ENCODE measurements at regions not wholly inside any gene's neighbourhood (a gene's known extent, or its start where the extent isn't known, plus 50 kb on each side); places are given as distances from the start of the nearest gene placed in this dataset.

GRCh38 chr12:94039199-94039840 is 109.1 kb upstream of the PLXNC1 start:
- TF ChIP-seq POLR2A (IDR thresholded peaks at IDR 0.05): no peak
- TF ChIP-seq, protein P1, sequence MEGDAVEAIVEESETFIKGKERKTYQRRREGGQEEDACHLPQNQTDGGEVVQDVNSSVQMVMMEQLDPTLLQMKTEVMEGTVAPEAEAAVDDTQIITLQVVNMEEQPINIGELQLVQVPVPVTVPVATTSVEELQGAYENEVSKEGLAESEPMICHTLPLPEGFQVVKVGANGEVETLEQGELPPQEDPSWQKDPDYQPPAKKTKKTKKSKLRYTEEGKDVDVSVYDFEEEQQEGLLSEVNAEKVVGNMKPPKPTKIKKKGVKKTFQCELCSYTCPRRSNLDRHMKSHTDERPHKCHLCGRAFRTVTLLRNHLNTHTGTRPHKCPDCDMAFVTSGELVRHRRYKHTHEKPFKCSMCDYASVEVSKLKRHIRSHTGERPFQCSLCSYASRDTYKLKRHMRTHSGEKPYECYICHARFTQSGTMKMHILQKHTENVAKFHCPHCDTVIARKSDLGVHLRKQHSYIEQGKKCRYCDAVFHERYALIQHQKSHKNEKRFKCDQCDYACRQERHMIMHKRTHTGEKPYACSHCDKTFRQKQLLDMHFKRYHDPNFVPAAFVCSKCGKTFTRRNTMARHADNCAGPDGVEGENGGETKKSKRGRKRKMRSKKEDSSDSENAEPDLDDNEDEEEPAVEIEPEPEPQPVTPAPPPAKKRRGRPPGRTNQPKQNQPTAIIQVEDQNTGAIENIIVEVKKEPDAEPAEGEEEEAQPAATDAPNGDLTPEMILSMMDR (IDR thresholded peaks at IDR 0.05): no peak
